ENCODE measurements at regions not wholly inside any gene's neighbourhood (a gene's known extent, or its start where the extent isn't known, plus 50 kb on each side); places are given as distances from the start of the nearest gene placed in this dataset.

DNA sequence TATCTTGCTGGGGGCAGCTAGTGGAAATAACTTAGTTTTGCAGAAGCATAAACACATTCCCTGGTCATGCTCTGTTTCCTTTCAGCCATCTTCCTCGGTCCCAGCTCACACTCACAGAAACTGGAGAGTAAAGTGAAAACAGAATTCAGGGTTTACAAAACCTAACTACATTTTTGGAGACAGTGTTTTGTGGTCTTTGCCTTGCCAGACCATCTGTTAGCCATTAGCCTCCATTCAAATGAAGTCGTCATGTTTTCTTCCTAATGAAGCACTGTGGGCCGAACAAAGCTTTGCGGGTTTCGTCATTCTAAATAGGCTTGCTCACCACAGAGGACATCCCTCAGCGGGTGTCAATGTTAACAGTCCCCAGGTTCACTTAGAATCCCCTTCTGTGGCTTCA lies 214.6 kb upstream of the TMEM72 start:
- no peak for TF ChIP-seq Cebpa-rat (IDR thresholded peaks at IDR 0.05)
- H3K9me3 ChIP-seq (replicated peaks in 1 of 11) = peaks cover 8 to 22% (median 17%) of the 10 kb centered on the region in 11 experiments
- no peaks in the 10 kb centered on the region for H3K27me3 ChIP-seq
- no peaks in the 10 kb centered on the region for H3K36me3 ChIP-seq
- H4K20me1 ChIP-seq = no peaks in the 10 kb centered on the region
- no peak overlapping the region for H3K9ac ChIP-seq
- H3K4me2 ChIP-seq = peak overlapping the region in 1 of 11 experiments; percentile 12; a peak in 1 of 22 replicates
- no peak overlapping the region for H3K27ac ChIP-seq
- H3K4me3 ChIP-seq = no peak overlapping the region
- peaks cover 0 to 7% (median 0%) of the 10 kb centered on the region in 10 experiments; a peak in 2 of 20 replicates for H3K4me1 ChIP-seq

DNA sequence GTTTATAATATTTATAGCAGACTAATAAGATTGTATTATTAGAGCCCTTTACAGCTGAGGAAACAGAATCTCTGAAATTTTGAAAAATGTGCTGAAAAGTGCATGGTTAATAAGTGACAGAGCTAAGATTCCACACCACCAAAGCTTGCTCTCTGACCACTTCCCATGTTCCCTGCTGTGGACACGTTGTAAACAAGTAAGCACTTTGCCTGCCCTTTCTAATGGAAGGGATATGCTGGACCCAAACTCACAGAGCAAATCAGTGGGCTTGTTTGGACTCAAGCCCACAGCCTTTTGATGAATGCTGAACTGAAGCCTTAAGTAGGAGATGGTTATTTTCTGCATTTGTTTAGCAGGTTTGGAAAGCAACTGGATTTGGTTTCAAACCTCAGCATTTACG lies 214.0 kb upstream of the TMEM72 start:
- Histone ChIP-seq H3K4me1 (peaks cover 0 to 7% (median 0%) of the 10 kb centered on the region in 10 experiments; a peak in 2 of 20 replicates), H3K9ac (no peak overlapping the region), H3K9me3 (replicated peaks in 1 of 11) (peaks cover 14 to 28% (median 24%) of the 10 kb centered on the region in 11 experiments), H4K20me1 (no peaks in the 10 kb centered on the region), H3K4me2 (no peak overlapping the region), H3K4me3 (no peak overlapping the region), H3K36me3 (no peaks in the 10 kb centered on the region), H3K27ac (no peak overlapping the region), H3K27me3 (no peaks in the 10 kb centered on the region)
- TF ChIP-seq Cebpa-rat (IDR thresholded peaks at IDR 0.05) = no peak

DNA sequence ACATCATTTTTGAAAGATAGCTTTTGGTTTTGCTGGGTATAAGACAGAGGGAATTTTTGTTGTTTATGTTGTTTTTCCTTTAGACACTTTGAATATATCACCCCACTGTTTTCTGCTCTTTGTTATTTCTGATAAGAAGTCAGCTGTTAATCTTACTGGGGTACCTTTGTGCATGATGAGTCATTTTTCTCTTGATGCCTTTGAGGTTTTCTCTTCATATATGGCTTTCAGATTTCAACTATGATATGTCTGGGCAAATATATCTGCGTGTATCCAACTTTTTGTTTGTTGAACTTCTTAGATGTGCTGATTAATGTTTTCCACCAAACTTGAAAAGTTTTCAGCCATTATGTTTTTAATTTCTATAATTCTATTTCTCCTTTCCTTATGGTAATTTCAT lies 208.6 kb upstream of the TMEM72 start:
- no peak overlapping the region for H3K9ac ChIP-seq
- H3K9me3 ChIP-seq (replicated peaks in 1 of 11) = peaks cover 31 to 60% (median 48%) of the 10 kb centered on the region in 11 experiments
- H3K4me3 ChIP-seq = no peak overlapping the region
- no peak overlapping the region for H3K27ac ChIP-seq
- H3K27me3 ChIP-seq = no peaks in the 10 kb centered on the region
- no peak overlapping the region for H3K4me2 ChIP-seq
- H4K20me1 ChIP-seq = no peaks in the 10 kb centered on the region
- H3K36me3 ChIP-seq = no peaks in the 10 kb centered on the region
- no peaks in the 10 kb centered on the region for H3K4me1 ChIP-seq
- no peak for TF ChIP-seq Cebpa-rat (IDR thresholded peaks at IDR 0.05)

DNA sequence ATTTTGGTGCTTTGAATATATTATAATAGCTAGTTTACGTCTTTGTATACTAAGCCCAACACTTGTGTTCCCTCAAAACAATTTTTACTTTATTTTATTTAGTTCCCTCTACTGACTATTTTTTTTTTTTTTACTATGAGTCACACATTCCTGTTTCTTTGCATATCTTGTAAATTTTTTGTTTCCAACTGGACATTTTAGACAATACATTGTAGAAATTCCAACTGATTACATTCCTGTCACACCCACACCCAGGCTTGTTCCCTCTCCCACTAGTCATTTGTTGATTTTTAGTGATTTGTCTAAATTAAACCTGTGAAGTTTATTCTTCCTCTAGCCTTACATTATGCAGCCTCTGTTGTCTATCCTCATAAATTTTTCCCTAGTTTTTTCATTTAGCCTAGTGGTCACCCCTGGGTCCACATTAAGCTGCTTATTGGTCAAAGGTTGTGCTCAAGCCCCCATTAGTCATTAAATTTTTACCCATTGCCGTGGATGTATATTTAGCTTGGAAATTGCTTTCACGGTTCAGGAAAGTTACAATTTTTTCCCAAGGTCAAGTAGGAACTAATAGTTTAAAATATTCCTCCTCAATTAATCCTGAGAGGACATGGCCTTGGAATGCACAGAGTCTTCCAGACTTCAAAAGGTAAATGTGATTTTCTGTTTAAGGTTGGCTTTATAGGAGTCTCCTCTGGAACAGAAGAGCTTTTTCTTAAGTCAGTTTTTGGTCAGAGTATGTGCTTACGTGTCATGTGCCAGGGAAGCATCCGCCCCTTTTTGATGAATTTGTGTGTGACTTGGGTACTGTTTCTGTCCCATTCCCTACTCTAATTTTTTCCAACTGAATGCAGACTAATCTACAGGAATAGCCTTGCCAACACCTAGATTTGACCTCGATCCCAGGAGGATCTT lies 207.6 kb upstream of the TMEM72 start:
- no peak overlapping the region for H3K4me3 ChIP-seq
- H3K4me1 ChIP-seq = no peaks in the 10 kb centered on the region
- no peak for TF ChIP-seq Cebpa-rat (IDR thresholded peaks at IDR 0.05)
- no peaks in the 10 kb centered on the region for H3K27me3 ChIP-seq
- H3K9ac ChIP-seq = no peak overlapping the region
- no peaks in the 10 kb centered on the region for H4K20me1 ChIP-seq
- no peak overlapping the region for H3K27ac ChIP-seq
- H3K36me3 ChIP-seq = no peaks in the 10 kb centered on the region
- peaks cover 31 to 62% (median 48%) of the 10 kb centered on the region in 11 experiments for H3K9me3 ChIP-seq (replicated peaks in 1 of 11)
- H3K4me2 ChIP-seq = no peak overlapping the region

DNA sequence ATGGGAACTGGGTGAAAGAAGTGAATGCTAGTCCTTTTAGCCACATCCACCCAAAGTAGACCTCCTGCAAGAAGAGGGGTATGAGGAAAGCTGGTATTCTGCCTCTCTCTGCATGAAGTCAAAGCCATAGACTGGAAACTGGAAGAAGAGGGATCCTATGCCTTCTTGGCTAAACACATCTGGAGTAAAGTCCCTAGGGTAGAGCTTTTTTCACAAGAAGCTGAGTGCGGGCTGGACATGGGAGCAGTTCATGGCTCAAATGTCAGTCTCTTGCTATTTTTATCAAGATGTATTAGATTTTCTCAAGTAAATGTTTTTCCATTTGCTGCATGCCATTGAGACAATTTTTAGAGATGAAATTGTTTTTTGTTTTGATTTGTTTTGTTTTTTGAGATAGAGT lies 206.5 kb upstream of the TMEM72 start:
- no peak overlapping the region for H3K4me2 ChIP-seq
- H3K9me3 ChIP-seq (replicated peaks in 1 of 11) = peaks cover 31 to 67% (median 48%) of the 10 kb centered on the region in 11 experiments
- H4K20me1 ChIP-seq = no peaks in the 10 kb centered on the region
- H3K9ac ChIP-seq = no peak overlapping the region
- no peak overlapping the region for H3K4me3 ChIP-seq
- no peak for TF ChIP-seq Cebpa-rat (IDR thresholded peaks at IDR 0.05)
- H3K27ac ChIP-seq = no peak overlapping the region
- no peaks in the 10 kb centered on the region for H3K36me3 ChIP-seq
- H3K4me1 ChIP-seq = no peaks in the 10 kb centered on the region
- no peaks in the 10 kb centered on the region for H3K27me3 ChIP-seq

DNA sequence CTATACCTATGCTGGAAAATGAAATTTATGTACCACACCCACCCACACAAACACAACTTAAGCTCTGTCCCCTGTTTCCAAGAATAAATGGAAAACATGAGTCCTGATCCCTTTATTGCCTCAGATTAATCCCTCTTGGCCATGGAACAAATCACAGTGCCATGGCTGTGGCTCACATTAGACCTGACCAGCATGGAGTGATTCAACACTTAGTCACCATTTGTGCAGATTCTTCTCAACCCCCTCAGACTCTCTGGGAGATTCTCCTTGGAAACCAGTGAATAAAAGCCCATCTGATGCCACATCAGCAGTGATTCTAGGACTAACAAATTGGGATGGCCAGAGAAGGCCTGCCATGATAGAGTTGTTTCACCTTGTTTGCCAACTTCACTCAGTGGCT lies 204.4 kb upstream of the TMEM72 start:
- H3K27me3 ChIP-seq = no peaks in the 10 kb centered on the region
- H3K27ac ChIP-seq = no peak overlapping the region
- H3K9me3 ChIP-seq (replicated peaks in 1 of 11) = peaks cover 12 to 47% (median 28%) of the 10 kb centered on the region in 11 experiments
- no peak for TF ChIP-seq Cebpa-rat (IDR thresholded peaks at IDR 0.05)
- H3K4me1 ChIP-seq = no peaks in the 10 kb centered on the region
- no peak overlapping the region for H3K4me3 ChIP-seq
- H3K9ac ChIP-seq = no peak overlapping the region
- H3K36me3 ChIP-seq = no peaks in the 10 kb centered on the region
- no peaks in the 10 kb centered on the region for H4K20me1 ChIP-seq
- no peak overlapping the region for H3K4me2 ChIP-seq

DNA sequence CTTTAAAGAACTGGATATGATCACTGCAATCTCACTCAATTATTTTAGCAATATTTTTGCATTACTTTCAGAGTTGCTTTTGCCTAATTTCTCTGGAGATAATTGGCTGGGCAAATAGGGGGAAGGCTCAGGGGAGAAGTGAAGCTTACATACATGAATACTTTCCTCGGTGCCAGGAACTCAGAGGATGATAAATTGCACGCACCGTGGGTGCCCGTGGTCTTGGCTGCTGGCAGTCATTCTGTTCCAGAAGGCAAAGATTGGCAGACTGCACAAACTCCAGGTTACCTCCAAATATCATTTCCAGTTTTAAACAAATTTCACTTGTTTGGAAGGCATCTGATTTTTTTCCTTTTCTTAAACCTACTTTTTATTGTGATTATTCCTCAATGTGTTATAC lies 197.8 kb upstream of the TMEM72 start:
- no peak overlapping the region for H3K9ac ChIP-seq
- no peak overlapping the region for H3K4me3 ChIP-seq

DNA sequence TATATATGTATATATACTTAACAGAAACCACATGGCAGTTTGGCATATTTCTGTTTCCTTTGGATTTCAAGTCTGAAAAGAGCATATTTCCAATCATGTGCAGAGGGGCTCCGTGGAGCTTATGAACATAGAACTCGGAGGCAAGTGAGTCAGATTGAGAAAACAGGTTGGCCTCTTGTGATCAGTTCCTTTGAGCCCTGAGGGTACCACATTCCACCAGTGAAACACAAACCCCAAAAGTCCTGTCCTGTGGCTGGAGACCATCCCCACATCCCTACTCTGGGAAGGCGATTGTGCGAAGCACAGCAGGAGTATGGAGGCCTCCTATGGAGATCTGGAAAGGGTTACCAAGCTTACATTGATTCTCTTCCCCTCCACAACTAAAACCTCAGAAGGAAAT lies 196.7 kb upstream of the TMEM72 start:
- no peak for TF ChIP-seq Cebpa-rat (IDR thresholded peaks at IDR 0.05)
- Histone ChIP-seq H3K27me3 (no peaks in the 10 kb centered on the region), H3K4me2 (no peak overlapping the region), H4K20me1 (no peaks in the 10 kb centered on the region), H3K9ac (no peak overlapping the region), H3K4me3 (no peak overlapping the region), H3K36me3 (no peaks in the 10 kb centered on the region), H3K27ac (no peak overlapping the region), H3K9me3 (replicated peaks in 1 of 11) (peaks cover 0 to 12% (median 8%) of the 10 kb centered on the region in 11 experiments; a peak in 15 of 22 replicates), H3K4me1 (peaks cover 0 to 9% (median 0%) of the 10 kb centered on the region in 10 experiments; a peak in 6 of 20 replicates)

More for the DNA sequence above, 197.8 kb upstream of the TMEM72 start:
- Histone ChIP-seq H3K4me2 (peak overlapping the region in 5 of 11 experiments; percentile 0 to 33 (median 26); a peak in 5 of 22 replicates), H3K4me1 (peaks cover 0 to 9% (median 0%) of the 10 kb centered on the region in 10 experiments; a peak in 6 of 20 replicates), H3K27me3 (no peaks in the 10 kb centered on the region), H3K27ac (no peak overlapping the region), H3K9me3 (replicated peaks in 1 of 11) (peaks cover 0 to 7% (median 0%) of the 10 kb centered on the region in 11 experiments; a peak in 2 of 22 replicates), H4K20me1 (no peaks in the 10 kb centered on the region), H3K36me3 (no peaks in the 10 kb centered on the region)
- TF ChIP-seq Cebpa-rat (IDR thresholded peaks at IDR 0.05) = no peak

DNA sequence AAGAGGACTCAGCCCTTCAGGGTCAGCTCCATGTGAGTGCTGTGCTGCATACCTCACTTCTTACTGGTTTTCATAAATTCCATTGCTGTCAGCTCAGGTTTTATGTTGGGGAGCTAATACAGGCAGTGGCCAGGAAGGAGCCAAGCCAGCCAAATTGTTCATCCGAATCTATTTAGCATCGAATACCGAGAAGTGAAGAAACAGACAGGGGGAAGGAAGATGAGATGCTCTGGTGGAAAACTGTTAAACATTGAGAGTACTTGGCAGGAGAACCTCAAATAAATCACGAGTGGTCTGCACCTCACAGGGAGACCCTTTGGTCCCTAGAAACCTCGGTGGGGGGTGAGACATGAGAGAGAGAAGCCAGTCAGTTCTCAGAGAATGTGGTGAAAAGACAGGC lies 196.0 kb upstream of the TMEM72 start:
- Histone ChIP-seq H3K4me2 (no peak overlapping the region), H4K20me1 (no peaks in the 10 kb centered on the region), H3K27me3 (no peaks in the 10 kb centered on the region), H3K9me3 (replicated peaks in 1 of 11) (peaks cover 0 to 12% (median 9%) of the 10 kb centered on the region in 11 experiments; a peak in 15 of 22 replicates), H3K4me3 (no peak overlapping the region), H3K4me1 (peaks cover 0 to 9% (median 0%) of the 10 kb centered on the region in 10 experiments; a peak in 6 of 20 replicates), H3K9ac (no peak overlapping the region), H3K27ac (no peak overlapping the region), H3K36me3 (no peaks in the 10 kb centered on the region)
- TF ChIP-seq Cebpa-rat (IDR thresholded peaks at IDR 0.05) = no peak
